Parathyroid adenoma (tissue), 2 donors: ENCODE measurements at regions not wholly inside any gene's neighbourhood (a gene's known extent, or its start where the extent isn't known, plus 50 kb on each side); places are given as distances from the start of the nearest gene placed in this dataset.

Source experiments
- H2AFZ ChIP-seq: fragments of 300-600 bp; sonication (generic); one replicate; pipeline ENCODE4 v1.7.0; 2017; ENCODE audit warnings: antibody characterized with exemption, mild to moderate bottlenecking
- H3K27ac ChIP-seq: fragments of 300-600 bp; sonication (generic); one replicate; pipeline ENCODE4 v1.7.0; 2017
- H3K27me3 ChIP-seq: fragments of 300-600 bp; sonication (generic); one replicate; pipeline ENCODE4 v1.7.0; 2017; ENCODE audit warnings: low read length; ENCODE audit not compliant: control insufficient read depth, insufficient read depth
- H3K36me3 ChIP-seq: fragments of 300-600 bp; sonication (generic); one replicate; pipeline ENCODE4 v1.7.0; 2017; ENCODE audit warnings: low read length; ENCODE audit not compliant: control insufficient read depth, insufficient read depth
- H3K4me1 ChIP-seq: fragments of 300-600 bp; sonication (generic); one replicate; pipeline ENCODE4 v1.7.0; 2017; ENCODE audit warnings: control low read depth
- H3K4me2 ChIP-seq: fragments of 300-600 bp; sonication (generic); one replicate; pipeline ENCODE4 v1.7.0; 2017; ENCODE audit warnings: low read length
- H3K4me3 ChIP-seq: fragments of 300-600 bp; sonication (generic); one replicate; pipeline ENCODE4 v1.7.0; 2017; ENCODE audit warnings: low read depth, low read length
- H3K79me2 ChIP-seq: fragments of 300-600 bp; sonication (generic); one replicate; pipeline ENCODE4 v1.7.0; 2017; ENCODE audit warnings: control low read depth
- H3K9ac ChIP-seq: fragments of 300-600 bp; sonication (generic); one replicate; pipeline ENCODE4 v1.7.0; 2017; ENCODE audit warnings: mild to moderate bottlenecking
- H3K9me3 ChIP-seq: fragments of 300-600 bp; sonication (generic); one replicate; pipeline ENCODE4 v1.7.0; 2017; ENCODE audit warnings: low read length; ENCODE audit not compliant: control insufficient read depth
- CTCF ChIP-seq: fragments of 300-600 bp; sonication (generic); IDR thresholded peaks from one replicate; pipeline ENCODE4 v1.7.0; 2017; ENCODE audit warnings: antibody characterized with exemption, mild to moderate bottlenecking
- donor health status: primary hyperparathyroidism.

- H3K36me3 ChIP-seq: no peaks in the 10 kb centered on the region
- H3K4me1 ChIP-seq: no peaks in the 10 kb centered on the region
- no peak overlapping the region for H2AFZ ChIP-seq
- H3K4me2 ChIP-seq: no peak overlapping the region
- H3K9ac ChIP-seq: no peak overlapping the region
- H3K4me3 ChIP-seq: no peak overlapping the region
- H3K27me3 ChIP-seq: no peaks in the 10 kb centered on the region
- H3K27ac ChIP-seq: no peak overlapping the region
- H3K9me3 ChIP-seq: no peaks in the 10 kb centered on the region
- no peaks in the 10 kb centered on the region for H3K79me2 ChIP-seq
- no peak for TF ChIP-seq CTCF
Measured at GRCh38 chr4:134948110-134948642, 746.6 kb upstream of the PABPC4L start.

DNA sequence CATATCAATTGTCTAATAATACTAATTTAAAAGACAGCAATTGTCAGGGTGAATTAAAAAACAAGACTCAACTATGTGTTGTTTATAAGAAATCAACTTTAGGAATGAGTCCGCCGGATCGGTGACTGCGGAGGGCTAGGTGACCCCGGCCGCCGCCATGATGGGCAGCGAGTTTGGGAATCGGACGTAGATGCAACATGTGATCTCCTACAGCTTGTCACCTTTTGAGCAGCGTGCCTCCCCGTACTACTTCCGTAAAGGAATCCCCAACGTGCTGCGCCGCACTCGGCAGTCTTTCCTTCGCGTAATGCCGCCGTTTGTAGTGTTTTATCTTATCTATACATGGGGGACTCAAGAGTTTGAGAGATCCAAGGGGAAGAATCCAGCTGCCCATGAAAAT lies 742.5 kb upstream of the PABPC4L start:
- Histone ChIP-seq H3K79me2 (no peaks in the 10 kb centered on the region), H3K4me2 (no peak overlapping the region), H3K4me1 (no peaks in the 10 kb centered on the region), H3K9me3 (no peaks in the 10 kb centered on the region), H3K4me3 (no peak overlapping the region), H2AFZ (no peak overlapping the region), H3K27me3 (no peaks in the 10 kb centered on the region), H3K36me3 (no peaks in the 10 kb centered on the region), H3K27ac (no peak overlapping the region), H3K9ac (no peak overlapping the region)
- no peak for TF ChIP-seq CTCF

GRCh38 chr4:134936014-134936413 lies 734.4 kb upstream of the PABPC4L start:
- H3K27me3 ChIP-seq: no peaks in the 10 kb centered on the region
- no peak overlapping the region for H3K4me3 ChIP-seq
- no peak for TF ChIP-seq CTCF
- no peaks in the 10 kb centered on the region for H3K4me1 ChIP-seq
- no peaks in the 10 kb centered on the region for H3K79me2 ChIP-seq
- no peak overlapping the region for H2AFZ ChIP-seq
- H3K4me2 ChIP-seq: no peak overlapping the region
- H3K9ac ChIP-seq: no peak overlapping the region
- H3K9me3 ChIP-seq: no peaks in the 10 kb centered on the region
- no peak overlapping the region for H3K27ac ChIP-seq
- H3K36me3 ChIP-seq: no peaks in the 10 kb centered on the region

DNA sequence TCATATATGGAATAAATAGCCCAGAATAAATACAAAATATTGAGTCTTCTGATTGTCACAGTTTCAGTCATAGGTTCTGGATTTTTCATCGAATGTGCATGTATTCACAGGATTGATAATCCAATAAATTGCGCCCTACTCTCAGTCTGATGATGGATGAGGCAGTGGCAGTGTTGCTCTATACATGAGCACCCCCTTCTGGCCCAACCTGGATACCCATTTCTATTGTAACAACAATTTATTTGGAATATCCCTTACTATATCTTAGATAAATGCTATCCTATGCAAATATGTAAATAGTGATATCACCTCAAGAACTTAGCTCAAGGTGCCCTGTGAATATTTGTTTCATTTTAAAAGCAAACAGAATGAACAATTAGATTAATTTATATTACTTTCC lies 733.7 kb upstream of the PABPC4L start:
- H3K4me2 ChIP-seq: no peak overlapping the region
- H3K36me3 ChIP-seq: no peaks in the 10 kb centered on the region
- no peak overlapping the region for H2AFZ ChIP-seq
- no peaks in the 10 kb centered on the region for H3K4me1 ChIP-seq
- H3K9ac ChIP-seq: no peak overlapping the region
- H3K27ac ChIP-seq: no peak overlapping the region
- TF ChIP-seq CTCF: no peak
- no peaks in the 10 kb centered on the region for H3K27me3 ChIP-seq
- H3K9me3 ChIP-seq: no peaks in the 10 kb centered on the region
- H3K79me2 ChIP-seq: no peaks in the 10 kb centered on the region
- no peak overlapping the region for H3K4me3 ChIP-seq

DNA sequence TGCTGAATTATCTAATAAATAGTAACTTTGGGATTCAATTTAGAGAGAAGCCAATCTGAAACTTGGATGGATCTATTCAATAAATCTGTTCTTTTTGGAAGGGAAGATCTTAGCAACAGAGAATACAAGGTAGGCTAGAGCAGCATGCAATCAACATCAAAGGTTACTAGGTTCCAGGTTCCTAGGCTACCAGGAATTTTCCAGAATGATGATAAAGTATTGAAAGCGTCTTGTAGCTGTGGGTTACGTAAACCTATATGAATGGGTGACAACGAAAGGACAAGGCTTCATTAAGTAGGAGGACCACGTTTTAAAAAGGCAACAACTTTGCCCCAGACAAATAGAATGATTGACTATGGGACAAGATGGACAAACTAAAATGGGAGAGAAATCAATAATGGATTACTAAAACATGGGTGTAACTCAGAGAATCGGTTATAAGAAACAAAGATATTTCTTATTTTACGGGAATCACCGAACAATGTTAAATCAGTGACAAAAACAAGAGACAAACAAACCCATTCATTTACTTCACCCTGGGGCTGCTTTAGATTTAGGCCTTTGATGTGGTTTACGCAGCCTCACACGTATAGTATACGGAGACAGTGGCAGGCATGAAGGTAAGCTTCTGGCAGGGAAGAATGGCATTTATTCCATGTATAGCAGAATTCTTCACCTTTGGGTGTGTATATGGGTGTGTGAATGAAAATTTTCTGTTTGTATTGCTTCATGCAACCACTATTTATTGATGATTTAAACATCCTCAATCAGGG lies 732.6 kb upstream of the PABPC4L start:
- Histone ChIP-seq H3K4me3 (no peak overlapping the region), H3K27ac (no peak overlapping the region), H3K9ac (no peak overlapping the region), H3K27me3 (no peaks in the 10 kb centered on the region), H3K36me3 (no peaks in the 10 kb centered on the region), H3K4me2 (no peak overlapping the region), H3K4me1 (no peaks in the 10 kb centered on the region), H2AFZ (no peak overlapping the region), H3K9me3 (no peaks in the 10 kb centered on the region), H3K79me2 (no peaks in the 10 kb centered on the region)
- no peak for TF ChIP-seq CTCF
